Endodermal cell (in vitro differentiated cells): ENCODE measurements at regions not wholly inside any gene's neighbourhood (a gene's known extent, or its start where the extent isn't known, plus 50 kb on each side); places are given as distances from the start of the nearest gene placed in this dataset.

ENCODE experiments used
- DNase-seq: peaks from one replicate; pipeline ENCODE4 v3.0.0-alpha.2; 2017
- H3K27ac ChIP-seq: 2 replicates; pipeline ENCODE4 v1.5.1; 2013; ENCODE audit warnings: mild to moderate bottlenecking, low read depth, low read length, moderate library complexity
- H3K27me3 ChIP-seq: 2 replicates; pipeline ENCODE4 v1.6.1; 2013; ENCODE audit warnings: mild to moderate bottlenecking, low read length, moderate library complexity; ENCODE audit not compliant: insufficient read depth, control insufficient read depth, poor library complexity, severe bottlenecking
- H3K36me3 ChIP-seq: 2 replicates; pipeline ENCODE4 v1.7.0; 2013; ENCODE audit warnings: mild to moderate bottlenecking, low read length, moderate library complexity; ENCODE audit not compliant: control insufficient read depth, insufficient read depth
- H3K4me1 ChIP-seq: one replicate; pipeline ENCODE4 v1.7.0; 2013; ENCODE audit warnings: low read length; ENCODE audit not compliant: control insufficient read depth, insufficient read depth
- H3K4me3 ChIP-seq: 2 replicates; pipeline ENCODE4 v1.5.1; 2013; ENCODE audit warnings: mild to moderate bottlenecking, low read length, moderate library complexity
- H3K9ac ChIP-seq: 2 replicates; pipeline ENCODE4 v1.6.1; 2013; ENCODE audit warnings: mild to moderate bottlenecking, low read length, moderate library complexity; ENCODE audit not compliant: poor library complexity, severe bottlenecking; ENCODE audit errors: extremely low read depth
- H3K9me3 ChIP-seq: 2 replicates; pipeline ENCODE4 v1.6.1; 2013; ENCODE audit warnings: mild to moderate bottlenecking, low read length, moderate library complexity; ENCODE audit not compliant: control insufficient read depth
- H3K27ac Mint-ChIP-seq: 2 replicates; pipeline ENCODE4 v1.8.0; 2020; ENCODE audit warnings: mixed read lengths
- H3K27me3 Mint-ChIP-seq: 2 replicates; pipeline ENCODE4 v1.8.0; 2021; ENCODE audit warnings: mild to moderate bottlenecking, mixed read lengths; ENCODE audit not compliant: insufficient read depth
- H3K36me3 Mint-ChIP-seq: 2 replicates; pipeline ENCODE4 v1.8.0; 2020; ENCODE audit warnings: low read depth, mixed read lengths
- H3K4me1 Mint-ChIP-seq: 2 replicates; pipeline ENCODE4 v1.8.0; 2020; ENCODE audit warnings: mixed read lengths
- H3K4me3 Mint-ChIP-seq: 2 replicates; pipeline ENCODE4 v1.8.0; 2020; ENCODE audit warnings: mild to moderate bottlenecking, moderate library complexity, mixed read lengths
- H3K9me3 Mint-ChIP-seq: 2 replicates; pipeline ENCODE4 v1.8.0; 2020; ENCODE audit warnings: mild to moderate bottlenecking, mixed read lengths
- WGBS, 2 experiments: methylation state at CpG; one replicate each; pipeline versions ENCODE4 v1.1.5 to v1.1.7; 2013; ENCODE audit warnings: missing lambda C conversion rate in 2 of 2, mixed read lengths in 1 of 2; ENCODE audit not compliant: insufficient coverage in 1 of 2, insufficient read length in 1 of 2; 5-methylcytosine and 5-hydroxymethylcytosine counted together
- TF ChIP-seq, protein P1 (sequence below): fragments of 200-600 bp; sonication (generic); conservative IDR thresholded peaks from 2 replicates; pipeline ENCODE4 v1.5.0; 2021; ENCODE audit warnings: antibody characterized with exemption, mild to moderate bottlenecking

DNA sequence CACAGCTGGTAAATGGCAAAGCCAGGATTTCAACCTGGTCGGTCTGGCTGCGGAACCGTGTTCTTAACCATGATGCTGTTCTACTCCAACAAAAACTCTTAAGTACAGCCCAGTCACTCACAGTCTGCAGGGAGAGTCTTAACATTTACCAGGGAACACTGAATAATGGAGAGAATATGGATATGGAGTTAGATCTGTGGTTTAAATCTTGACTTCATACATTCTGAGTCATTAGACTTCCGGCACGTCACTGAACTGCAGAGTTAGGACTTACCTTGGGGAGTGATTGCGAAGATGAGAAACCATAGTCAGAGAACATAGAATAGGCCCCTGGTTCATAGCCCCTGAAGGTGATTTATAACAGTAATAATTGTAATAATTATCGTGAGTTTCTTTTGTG, 61.7 kb downstream of the ADRA2A start:
- no peak for DNase-seq
- peaks cover 17% of the 10 kb centered on the region for H3K4me1 Mint-ChIP-seq
- 94 to 97% methylated on average over 3 to 7 of the region's 7 CpGs for WGBS, 2 experiments
- peaks cover 31% of the 10 kb centered on the region for H3K27me3 ChIP-seq
- no peak overlapping the region for H3K4me3 Mint-ChIP-seq
- no peak overlapping the region for H3K27ac ChIP-seq
- no peaks in the 10 kb centered on the region for H3K36me3 ChIP-seq
- H3K9me3 ChIP-seq, result no peaks in the 10 kb centered on the region
- no peaks in the 10 kb centered on the region for H3K36me3 Mint-ChIP-seq
- no peak overlapping the region for H3K9ac ChIP-seq
- no peak overlapping the region for H3K4me3 ChIP-seq
- no peaks in the 10 kb centered on the region for H3K9me3 Mint-ChIP-seq
- peaks cover 3% of the 10 kb centered on the region for H3K4me1 ChIP-seq
- H3K27me3 Mint-ChIP-seq, result peaks cover 33% of the 10 kb centered on the region
- TF ChIP-seq, protein P1, sequence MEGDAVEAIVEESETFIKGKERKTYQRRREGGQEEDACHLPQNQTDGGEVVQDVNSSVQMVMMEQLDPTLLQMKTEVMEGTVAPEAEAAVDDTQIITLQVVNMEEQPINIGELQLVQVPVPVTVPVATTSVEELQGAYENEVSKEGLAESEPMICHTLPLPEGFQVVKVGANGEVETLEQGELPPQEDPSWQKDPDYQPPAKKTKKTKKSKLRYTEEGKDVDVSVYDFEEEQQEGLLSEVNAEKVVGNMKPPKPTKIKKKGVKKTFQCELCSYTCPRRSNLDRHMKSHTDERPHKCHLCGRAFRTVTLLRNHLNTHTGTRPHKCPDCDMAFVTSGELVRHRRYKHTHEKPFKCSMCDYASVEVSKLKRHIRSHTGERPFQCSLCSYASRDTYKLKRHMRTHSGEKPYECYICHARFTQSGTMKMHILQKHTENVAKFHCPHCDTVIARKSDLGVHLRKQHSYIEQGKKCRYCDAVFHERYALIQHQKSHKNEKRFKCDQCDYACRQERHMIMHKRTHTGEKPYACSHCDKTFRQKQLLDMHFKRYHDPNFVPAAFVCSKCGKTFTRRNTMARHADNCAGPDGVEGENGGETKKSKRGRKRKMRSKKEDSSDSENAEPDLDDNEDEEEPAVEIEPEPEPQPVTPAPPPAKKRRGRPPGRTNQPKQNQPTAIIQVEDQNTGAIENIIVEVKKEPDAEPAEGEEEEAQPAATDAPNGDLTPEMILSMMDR, result no peak
- H3K27ac Mint-ChIP-seq, result no peak overlapping the region

GRCh38 chr10:111139567-111139966, 62.7 kb downstream of the ADRA2A start:
- Mint-ChIP-seq H3K9me3 (no peaks in the 10 kb centered on the region), H3K4me3 (no peak overlapping the region), H3K27me3 (peaks cover 43% of the 10 kb centered on the region), H3K4me1 (peaks cover 17% of the 10 kb centered on the region), H3K27ac (no peak overlapping the region), H3K36me3 (no peaks in the 10 kb centered on the region)
- no peak for DNase-seq
- Histone ChIP-seq H3K9ac (no peak overlapping the region), H3K27ac (no peak overlapping the region), H3K36me3 (no peaks in the 10 kb centered on the region), H3K9me3 (no peaks in the 10 kb centered on the region), H3K4me1 (peaks cover 3% of the 10 kb centered on the region), H3K27me3 (peaks cover 41% of the 10 kb centered on the region), H3K4me3 (no peak overlapping the region)
- TF ChIP-seq, protein P1, result no peak
- 94 to 98% methylated on average over 6 to 14 of the region's 14 CpGs for whole genome bisulfite sequencing, 2 experiments

DNA sequence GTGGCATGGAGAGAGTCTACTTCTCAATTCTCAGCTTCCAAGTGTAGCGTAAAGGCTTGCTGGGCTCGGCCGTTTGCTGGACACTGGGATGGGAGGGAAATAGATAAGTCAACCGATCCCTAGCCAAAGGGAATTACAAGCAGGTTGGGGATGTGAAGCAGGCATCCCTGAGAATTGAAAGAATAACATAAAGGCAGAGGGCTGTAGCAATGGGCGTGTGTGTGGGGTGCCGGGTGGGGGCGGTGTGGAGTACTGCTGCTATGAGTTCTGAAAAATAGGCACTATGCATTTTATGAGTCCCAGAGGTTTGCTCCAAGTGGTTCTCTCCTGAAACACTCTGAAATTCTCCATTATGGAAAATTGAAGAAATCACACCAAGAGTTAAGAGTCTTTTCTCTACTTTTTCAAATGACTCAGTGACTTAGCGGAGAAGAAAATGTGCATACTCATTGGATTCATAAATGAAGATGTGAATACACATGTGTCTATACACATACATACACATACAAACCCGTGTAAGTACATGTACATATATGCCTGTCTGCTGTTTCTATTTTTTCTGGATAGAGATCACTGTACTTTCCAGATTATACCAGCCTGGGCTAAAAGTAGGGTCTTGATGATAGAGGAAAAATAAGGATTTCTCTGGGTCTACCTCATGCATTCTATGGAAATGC, 65.4 kb downstream of the ADRA2A start:
- Mint-ChIP-seq H3K27ac (no peak overlapping the region), H3K4me1 (peaks cover 9% of the 10 kb centered on the region), H3K27me3 (peaks cover 69% of the 10 kb centered on the region), H3K36me3 (no peaks in the 10 kb centered on the region), H3K4me3 (no peak overlapping the region), H3K9me3 (no peaks in the 10 kb centered on the region)
- Histone ChIP-seq H3K9me3 (no peaks in the 10 kb centered on the region), H3K27me3 (peaks cover 63% of the 10 kb centered on the region), H3K27ac (no peak overlapping the region), H3K4me1 (no peaks in the 10 kb centered on the region), H3K9ac (no peak overlapping the region), H3K4me3 (no peak overlapping the region), H3K36me3 (no peaks in the 10 kb centered on the region)
- WGBS, 2 experiments, result 84 to 89% methylated on average over 7 to 9 of the region's 9 CpGs
- peak; percentile 69 for DNase-seq
- TF ChIP-seq, protein P1, result peak; percentile 62
